HG03139 (cell line): ENCODE measurements at regions not wholly inside any gene's neighbourhood (a gene's known extent, or its start where the extent isn't known, plus 50 kb on each side); places are given as distances from the start of the nearest gene placed in this dataset.
"Not testable (repeated sequence)": the region's sequence is repeated elsewhere in the genome, so short reads cannot be mapped to it uniquely, and the experiment has no call there.

Experiments used
- ATAC-seq: cut with Tn5 transposase; IDR thresholded peaks from one replicate; pipeline ENCODE4 v1.9.1; 2021; ENCODE audit not compliant: unreplicated experiment

DNA sequence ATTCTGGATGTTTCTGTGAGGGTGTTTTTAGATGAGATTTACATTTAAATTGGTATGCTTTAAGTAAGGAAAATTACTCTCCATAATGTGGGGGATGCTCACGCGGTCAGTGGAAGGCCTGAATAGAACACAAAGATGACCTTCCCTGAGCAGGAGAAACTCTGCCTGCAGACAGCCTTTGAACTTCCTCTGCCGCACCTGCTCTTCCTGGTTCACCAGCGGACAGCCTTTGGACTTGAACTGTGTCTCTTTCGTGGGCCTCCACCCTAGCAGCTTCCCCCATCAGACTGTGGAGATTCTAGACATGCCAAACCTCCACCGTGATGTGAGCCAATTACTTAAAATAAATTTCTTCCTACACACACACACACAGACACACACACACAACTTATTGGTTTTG, 210.7 kb downstream of the EFCAB11 start:
- no peak for ATAC-seq

DNA sequence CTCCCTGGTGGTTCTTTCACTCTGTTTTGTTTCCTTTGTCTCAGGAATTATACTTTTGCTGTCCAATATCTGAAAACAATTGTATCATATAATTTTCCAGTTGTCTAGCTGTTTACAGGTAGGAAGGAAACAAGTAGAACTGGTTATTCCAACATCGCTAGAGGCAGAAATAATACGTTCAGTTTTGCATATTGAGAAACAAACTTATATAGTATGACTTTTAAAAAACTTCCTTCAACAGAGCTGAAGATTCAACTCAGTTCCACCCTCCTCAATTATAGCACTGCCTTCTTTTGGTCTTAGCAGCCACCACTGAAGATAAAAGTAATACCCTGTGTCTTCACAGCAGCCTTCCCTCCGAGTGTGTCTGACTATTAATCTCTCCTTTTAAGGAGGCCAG, 214.3 kb downstream of the EFCAB11 start:
- no peak for ATAC-seq

GRCh38 chr14:89736881-89737280, 217.6 kb downstream of the EFCAB11 start:
- no peak for ATAC-seq

DNA sequence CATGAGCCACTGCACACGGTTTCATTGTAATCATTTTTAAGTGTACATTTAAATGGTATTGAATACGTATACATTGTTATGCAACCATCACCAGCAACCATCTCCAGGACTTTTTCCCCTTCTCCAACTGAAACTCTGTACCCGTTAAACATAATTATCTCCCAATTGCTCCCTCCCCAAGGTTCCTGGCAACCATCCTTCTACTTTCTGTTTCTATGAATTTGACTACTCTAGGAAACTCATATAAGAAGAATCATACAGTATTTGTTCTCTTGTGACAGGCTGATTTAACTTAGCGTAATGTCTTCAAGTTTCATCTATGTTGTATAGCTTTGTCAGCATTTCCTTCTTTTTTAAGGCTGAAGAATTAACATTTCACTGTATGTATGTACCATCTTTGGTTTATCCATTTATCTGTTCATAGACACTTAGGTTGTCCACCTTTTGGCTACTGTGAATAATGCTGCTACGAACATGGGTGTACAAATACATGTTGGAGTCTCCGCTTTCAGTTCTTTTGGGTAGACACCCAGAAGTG, 223.1 kb downstream of the EFCAB11 start:
- no peak for ATAC-seq

DNA sequence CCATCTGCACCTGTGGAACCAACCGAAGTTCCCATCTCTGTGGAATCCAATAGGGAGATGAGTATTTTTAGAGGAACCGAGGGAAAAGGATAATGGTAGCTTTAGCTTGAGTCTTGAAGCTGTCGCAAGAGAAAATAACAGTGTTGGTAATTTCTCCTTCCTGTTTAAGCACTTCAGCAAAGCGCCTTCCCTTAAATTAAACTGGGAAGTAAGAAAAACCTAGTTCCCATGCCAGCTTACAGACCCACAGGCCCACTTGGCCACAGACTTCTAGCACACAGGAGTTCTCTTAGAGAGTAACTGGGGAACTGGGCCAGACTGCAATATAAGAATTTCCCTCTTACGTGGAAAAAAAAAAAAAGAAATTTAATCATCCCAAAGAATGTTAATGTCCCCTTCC, 223.8 kb downstream of the EFCAB11 start:
- ATAC-seq, result no peak

DNA sequence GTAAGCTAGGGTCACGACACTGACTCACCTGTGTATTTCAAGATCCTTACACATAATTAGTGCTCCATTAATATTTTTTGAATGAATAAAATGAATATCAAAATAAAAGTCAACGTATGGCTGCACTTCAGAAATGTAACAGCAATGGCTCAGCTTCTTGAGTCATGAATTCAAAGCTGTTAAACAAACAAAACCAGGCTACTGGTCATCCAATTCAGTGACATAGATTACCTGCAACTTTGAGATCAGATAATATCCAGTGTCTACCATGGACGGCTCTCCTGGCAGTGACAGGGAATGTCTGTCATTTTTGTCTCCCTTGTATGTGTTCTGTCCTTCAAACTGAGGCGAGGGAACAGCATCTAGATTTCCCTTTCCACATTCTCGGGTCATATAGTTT, 225.6 kb downstream of the EFCAB11 start:
- ATAC-seq, result no peak

DNA sequence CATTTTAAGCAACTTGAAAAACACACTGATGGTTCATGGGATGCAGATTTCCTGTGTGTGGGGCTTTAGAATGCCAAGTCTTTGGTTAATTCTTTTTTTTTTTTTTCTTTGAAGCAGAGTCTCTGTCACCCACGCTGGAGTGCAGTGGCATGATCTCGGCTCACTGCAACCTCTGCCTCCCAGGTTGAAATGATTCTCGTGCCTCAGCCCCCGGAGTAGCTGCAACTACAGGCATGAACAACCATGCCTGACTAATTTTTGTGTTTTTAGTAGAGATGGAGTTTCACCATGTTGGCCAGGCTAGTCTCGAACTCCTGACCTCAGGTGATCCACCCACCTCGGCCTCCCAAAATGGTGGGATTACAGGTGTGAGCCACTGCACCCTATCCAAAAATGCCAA, 228.3 kb downstream of the EFCAB11 start:
- ATAC-seq, result not testable (repeated sequence)

- no peak for ATAC-seq
Measured at GRCh38 chr14:89724628-89724960, 229.9 kb downstream of the EFCAB11 start.

GRCh38 chr14:89723930-89724627, 230.5 kb downstream of the EFCAB11 start:
- no peak for ATAC-seq

DNA sequence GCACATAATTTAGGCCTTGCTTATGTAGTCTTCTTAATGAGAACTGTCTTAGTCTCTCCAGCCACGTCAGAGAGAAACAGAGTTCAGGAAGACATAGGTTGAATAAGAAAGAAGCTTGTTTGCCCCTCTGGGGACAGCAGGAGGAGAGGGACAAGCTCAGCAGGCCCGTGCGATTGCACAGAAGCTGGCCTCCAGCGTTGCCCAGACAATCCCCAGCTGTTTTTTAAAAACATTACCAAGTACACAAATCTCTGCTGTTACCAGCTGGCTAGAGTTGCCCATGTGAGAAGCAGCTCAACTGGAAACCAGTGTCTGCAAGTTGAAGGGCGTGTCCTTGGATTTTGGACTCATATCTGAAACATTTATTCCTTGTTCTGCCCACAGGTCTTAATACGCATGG, 232.6 kb downstream of the EFCAB11 start:
- ATAC-seq, result no peak

DNA sequence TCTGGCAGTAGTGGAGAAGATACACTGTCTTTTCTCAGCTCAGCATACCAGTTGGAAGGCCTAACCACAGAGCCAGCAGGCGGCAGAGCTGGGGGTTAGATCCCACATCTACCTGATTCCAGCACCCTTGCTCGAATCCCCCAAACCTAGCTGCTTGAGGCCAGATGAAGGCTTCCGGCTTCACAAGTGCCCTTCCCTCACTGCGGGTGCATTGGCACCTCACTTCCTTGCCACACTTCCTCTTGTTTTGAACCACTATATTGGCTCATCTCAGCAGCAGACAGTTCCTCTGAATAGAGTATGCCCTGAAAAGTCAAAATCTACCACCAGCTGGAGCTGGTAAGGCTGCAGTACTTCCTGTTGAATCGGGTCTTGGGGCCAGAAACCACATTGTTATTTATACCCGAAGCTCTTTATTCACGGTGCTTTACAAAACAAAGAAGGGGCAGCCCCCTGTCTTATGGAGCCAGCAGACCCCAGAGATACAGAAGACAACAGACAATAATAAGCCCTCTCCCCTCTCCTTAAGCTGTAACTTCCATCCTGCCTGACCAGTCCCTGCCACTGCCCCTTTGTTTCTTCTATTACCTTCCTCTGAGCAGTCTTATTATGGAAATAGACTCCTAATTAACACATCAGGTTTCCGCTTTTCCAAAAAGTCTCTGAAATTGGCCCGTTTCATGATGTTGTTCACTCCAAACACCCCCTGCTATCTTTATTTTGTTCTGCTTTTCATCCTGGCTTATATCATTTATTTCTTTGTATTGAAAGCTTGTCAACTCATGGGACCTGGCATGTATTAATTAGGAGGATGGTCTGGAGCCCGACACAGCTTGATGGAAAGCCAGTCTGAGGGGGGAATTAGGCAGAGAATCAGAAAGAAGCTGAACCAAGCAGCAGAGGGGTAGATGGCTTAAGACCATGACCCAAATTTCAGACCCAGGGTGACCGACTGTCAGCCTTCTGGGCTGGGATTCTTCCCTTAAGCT, 233.5 kb downstream of the EFCAB11 start:
- peak; percentile 74 for ATAC-seq

DNA sequence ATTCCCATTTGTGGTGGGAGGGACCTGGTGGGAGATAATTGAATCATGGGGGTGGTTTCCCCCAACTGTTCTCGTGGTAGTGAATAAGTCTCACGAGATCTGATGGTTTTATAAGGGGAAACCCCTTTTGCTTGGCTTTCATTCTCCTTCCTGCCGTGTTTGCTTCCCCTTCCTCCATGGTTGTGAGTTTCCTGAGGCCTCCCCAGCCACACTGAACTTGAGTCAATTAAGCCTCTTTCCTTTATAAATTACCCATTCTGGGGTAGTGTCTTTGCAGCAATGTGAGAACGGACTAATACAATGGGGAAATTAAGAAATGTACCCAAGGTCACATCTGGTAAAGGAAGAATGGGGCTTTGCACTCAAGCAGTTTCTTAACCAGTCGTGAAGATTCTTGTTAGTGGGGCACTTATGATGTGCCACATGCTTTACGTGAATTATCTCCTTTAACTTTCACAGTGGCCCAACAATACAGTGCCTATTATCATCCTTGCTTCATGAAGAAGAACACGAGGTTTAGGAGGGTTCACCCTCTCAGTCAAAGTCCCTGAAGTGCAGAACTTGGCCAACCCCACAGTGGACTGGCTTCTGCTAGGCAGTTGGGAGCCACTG, 234.3 kb downstream of the EFCAB11 start:
- no peak for ATAC-seq

DNA sequence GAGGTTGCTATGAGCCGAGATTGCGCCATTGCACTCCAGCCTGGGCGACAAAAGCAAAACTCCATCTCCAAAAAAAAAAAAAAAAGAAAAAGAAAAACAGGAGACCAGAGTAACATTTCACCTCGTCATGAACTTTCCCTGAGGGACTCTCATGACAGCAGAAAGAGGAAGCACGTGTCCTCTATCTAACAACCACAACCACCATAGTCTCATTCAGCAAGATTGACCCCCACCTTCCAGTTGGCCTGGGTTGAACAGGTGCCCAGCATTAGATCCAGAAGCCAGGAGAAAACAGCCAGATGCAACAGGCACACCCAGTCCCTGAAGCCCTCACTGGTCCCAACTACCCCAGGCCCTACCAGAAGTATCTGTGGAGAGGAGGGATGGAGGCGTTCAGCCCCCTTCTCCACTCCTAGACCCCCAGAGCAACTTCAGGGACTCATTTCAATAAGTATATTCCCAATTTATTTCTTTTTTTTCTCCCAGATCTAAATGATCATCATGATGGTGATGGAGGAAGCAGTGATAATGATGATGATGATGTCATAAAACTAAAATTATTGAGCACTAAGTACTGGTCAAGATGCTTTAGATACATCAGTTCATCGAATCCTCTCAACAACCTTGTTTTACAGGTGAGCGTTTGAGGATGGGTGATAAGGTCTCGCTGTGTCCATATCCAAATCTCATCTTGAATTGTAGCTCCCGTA, 235.0 kb downstream of the EFCAB11 start:
- peak; percentile 46 for ATAC-seq

DNA sequence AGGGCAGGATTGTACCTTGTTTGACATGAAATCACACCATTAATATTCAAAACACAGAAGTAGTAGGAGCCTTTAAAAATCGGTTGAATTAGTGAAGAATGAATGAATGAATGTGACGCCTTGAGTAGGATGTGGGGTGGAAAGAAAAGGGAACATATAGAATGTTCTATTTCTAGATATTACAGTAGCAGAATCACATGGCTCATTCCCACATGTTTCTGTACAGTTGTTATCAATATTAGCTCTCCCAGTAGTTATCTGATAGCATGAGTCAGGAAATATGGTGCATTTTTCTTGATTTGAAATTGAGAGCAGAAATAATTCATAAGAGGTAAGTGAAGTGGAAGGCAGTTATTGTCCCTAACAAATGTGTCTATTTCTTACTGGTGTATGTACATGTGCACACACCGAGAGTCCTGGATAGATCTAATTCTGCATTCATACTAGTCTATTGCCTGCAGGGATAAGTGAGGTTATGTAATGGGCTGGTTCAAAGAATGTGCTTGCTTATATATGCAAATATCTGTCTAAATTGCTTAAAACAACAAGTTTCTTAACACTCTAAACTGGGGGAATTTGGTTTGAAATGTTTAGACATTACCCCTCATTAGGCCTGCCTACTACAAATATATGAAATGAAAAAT, 245.4 kb downstream of the EFCAB11 start:
- no peak for ATAC-seq

DNA sequence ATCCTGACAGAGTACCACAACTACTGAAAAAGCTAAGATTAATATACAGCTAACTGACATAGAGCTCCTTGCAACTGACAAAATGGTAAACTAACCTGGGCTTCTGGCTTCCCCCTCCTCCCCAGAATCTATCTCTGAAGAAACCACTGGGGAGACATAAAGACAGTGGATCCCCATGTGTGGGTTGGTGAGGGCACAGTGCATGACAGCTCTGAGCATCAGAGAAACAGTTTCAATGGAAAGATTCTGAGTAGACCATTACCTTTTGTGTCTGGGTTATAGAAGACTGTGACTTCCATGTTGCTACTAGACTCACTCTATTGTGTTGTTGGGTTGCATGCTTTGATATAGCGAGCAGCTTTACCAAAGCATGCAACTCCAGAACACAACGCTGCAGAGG, 247.4 kb downstream of the EFCAB11 start:
- ATAC-seq, result no peak

DNA sequence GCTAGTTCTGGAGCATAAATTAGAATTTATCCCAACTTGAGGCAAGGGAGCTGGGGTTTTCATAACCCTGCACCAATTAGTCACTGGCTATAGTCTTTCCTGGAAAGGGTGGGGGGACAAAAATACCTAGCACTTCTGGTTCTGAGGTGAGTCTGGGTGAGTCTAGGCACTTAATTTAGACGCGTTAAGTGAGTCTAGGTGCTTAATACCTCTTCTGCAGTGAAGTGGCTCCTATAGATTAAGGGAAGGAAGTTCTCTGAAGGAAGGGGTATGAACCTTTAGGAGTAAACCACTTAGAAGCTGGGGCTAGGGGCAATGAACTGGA, 251.7 kb downstream of the EFCAB11 start:
- no peak for ATAC-seq

DNA sequence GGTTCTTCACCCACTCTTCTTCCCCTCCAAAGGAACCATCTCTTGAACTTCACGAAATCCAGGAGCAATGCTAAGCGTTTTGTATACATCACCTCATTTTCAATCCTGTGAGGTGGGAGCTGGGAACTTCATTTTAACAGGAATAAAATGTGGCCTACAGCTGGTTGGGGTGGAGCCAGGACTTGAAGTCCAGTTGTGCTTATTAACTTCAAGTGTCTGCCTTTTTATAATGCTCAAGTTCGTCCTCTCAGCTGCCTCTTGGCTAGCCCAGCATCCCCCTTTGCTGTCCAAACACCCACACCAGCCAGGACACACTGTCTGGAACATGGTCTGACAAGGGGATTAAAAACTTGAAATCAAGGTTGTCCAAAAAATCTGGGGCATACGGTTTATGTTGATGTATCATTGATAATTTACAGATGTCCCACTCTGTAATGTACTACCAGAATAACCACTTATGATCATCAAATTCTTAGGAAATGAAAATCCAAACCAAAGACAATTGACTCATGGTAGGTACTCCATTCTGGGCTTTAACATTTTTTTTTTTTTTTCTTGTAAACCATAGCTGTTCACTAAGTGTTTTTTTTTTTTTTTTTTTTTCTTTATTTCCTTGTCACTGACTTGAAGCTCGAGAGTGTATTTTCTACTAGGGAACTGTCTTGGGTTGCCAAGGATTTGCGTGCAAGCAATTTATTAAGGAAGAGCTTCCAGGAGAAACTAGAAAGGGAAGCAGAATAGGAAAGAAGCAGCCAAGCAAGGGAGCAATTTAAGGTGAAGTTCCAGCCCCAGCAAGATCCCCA, 252.3 kb downstream of the EFCAB11 start:
- ATAC-seq, result no peak

DNA sequence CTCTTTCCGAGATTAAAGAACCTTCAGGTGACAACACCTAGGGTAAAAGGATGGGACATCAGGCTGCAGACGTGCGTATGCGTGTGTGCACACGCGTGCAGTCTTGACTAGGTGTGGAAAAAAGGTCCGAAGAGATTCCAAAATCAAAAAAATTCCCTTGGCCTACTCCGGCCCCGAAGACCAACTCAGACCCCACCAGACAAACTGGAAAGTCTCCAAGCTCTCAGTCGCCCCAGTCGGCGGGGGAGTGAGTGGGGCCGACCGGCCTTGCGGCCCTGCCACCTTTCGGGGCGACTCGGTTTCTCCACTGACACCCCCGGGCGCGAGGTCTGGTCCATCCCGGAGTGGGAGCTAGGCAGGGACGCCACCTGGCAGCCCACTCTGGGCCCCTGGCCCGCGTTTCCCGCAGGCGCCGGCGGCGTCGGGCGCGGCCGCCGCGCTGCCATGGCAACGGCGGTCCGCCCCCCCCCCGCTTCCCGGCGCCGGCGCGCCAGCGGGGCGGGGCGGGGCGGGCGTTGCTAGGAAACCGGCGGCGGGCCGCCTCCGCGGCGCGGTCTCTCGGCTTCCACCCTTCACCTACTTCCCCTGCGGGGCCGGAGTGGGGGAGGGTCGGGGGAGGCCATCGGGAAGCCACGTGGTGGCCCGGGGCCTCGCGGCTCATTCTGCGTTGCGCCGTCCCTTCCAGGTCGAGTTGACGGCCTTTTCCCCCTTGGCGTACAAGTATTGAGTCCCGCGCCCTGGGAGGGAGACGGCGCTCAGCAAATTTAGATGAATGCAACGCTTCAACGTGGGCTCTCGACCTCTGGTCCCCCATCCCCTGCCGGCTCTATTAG, 253.1 kb downstream of the EFCAB11 start:
- ATAC-seq, result peak; percentile 81

GRCh38 chr14:89700801-89701200, 253.7 kb downstream of the EFCAB11 start:
- no peak for ATAC-seq
